Inflammatory macrophage treated with lipopolysaccharide for 4 hours (primary cell): ENCODE measurements at regions not wholly inside any gene's neighbourhood (a gene's known extent, or its start where the extent isn't known, plus 50 kb on each side); places are given as distances from the start of the nearest gene placed in this dataset.

ENCODE experiments used
- DNase-seq: peaks from one replicate; pipeline ENCODE4 v3.0.0-alpha.2; 2020

DNA sequence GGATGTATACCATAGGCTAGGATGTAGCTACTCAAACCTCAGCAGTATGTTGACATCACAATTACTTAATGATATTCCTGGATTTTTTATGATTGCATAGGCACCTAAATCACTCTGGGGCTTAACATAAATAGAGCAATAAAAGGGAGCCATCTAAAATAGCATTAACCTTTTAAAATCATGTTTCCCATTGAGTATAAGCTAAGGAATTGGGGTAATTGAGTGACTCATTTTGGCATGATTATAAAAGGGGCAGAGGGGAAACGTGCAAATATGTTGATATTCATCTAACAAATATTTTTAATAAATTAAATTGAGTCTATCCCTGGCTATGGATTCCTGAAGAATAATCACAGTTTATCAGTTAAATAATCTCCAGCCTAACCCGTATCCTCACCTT, 74.0 kb upstream of the ADGRF1 start:
- DNase-seq = no peak

DNA sequence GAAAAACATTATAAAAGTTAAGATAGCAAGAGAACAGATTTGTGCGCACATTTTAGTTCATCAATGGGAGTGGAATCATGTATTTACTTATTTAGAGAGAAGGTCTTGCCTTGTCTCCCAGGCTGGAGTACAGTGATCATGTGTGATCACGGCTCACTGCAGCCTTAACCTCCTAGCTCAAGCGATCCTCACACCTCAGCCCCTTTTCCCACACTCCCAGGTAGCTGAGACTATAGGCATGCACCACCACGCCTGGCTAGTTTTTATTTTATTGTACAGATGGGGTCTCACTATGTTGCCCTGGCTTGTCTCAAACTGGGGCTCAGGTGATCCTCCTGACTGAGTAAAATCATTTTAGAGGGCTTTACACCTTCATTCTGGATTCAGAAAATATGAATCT, 72.3 kb upstream of the ADGRF1 start:
- no peak for DNase-seq

DNA sequence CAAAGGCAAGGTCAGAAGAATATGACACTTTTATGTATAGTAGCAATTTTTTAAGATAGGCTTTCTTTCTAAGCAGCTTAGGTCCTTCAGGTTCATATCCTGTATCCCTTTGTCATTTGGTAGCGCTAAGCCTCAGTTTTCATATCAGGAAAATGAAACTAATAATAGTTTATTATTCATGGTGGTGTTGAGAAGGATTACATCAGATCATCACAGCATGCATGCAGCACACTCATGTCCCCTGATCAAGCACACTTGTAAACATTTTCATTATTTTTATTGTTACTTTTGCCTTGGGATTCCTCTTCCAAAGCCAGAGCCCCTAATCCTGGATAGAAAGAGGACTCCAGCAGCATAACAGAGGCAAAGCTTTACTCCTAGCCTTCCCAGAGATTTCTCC, 70.2 kb upstream of the ADGRF1 start:
- no peak for DNase-seq

DNA sequence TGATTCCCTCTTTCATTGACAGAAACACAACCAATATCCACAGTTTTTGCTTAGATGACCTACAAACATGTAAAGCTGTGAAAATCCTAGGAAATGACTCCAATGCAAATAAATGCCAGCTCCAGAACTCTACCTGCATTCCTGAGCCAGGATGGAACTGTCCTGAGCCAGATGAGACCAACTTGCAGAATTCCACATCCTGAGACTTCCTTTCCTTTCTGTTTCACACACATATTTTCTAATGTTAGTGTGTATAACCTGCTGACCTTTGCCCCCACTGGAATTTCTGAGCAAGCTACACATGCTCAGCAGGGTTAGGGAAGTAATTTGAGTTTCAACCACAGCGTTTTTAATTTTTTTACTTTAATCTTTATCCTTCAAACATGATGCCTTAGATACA, 69.6 kb upstream of the ADGRF1 start:
- peak; percentile 19 for DNase-seq

DNA sequence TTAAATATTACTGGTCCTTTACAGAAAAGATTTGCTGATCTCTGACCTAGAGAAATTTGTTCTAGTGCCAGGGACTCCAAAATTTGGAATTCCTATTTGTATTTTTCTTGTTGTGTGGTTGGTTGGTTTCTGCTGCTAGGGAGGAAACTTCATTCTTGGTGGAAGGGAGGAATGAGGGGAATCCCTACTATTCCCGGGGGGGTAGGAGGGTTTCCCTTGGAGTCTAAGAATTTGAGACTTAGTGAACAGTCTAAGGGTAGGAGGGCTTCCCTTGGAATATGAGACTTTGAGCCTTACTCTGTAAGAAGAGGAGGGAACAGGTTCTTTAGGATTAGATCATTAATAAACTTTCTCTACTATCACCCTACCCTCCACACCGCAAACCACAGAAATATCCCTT, 67.1 kb upstream of the ADGRF1 start:
- DNase-seq = no peak

DNA sequence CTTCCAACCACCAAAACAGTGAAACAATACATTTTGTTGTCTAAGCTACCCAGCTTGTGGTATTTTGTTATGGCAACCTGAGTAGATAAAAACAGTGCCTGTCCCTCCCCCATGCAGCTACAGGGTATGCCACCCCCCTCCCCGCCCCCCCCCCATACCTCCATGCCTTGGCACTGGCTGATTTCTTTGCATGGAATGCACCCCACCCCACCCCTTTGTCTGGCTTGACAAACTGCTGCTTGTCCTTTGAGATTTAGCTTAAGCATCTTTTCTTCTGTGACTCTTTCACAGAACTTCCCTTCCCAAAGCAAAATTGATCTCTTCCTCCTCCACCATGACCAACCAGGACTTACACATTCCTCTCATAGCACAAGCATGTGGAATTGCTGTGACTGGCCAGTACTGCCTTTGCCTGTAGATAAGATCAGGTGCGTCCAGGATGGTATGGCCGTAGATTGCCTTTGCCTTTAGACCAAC, 64.6 kb upstream of the ADGRF1 start:
- no peak for DNase-seq

DNA sequence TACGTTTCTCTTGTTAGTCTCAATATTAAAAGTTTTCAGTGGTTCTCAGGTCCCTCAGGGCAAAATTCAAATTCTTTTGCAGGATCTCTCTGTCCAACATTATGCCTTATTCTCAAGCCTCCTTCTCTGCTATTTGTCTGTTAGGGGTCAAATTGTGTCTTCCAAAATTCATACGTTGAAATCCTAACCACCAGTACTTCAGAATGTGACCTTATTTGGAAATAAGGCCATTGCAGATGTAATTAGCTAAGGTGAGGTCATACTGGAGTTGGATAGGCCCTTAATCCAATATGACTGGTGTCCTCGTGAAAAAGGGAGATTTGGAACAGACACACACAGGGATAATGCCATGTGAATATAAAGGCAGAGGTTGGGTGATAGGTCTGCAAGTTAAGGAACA, 64.1 kb upstream of the ADGRF1 start:
- no peak for DNase-seq

DNA sequence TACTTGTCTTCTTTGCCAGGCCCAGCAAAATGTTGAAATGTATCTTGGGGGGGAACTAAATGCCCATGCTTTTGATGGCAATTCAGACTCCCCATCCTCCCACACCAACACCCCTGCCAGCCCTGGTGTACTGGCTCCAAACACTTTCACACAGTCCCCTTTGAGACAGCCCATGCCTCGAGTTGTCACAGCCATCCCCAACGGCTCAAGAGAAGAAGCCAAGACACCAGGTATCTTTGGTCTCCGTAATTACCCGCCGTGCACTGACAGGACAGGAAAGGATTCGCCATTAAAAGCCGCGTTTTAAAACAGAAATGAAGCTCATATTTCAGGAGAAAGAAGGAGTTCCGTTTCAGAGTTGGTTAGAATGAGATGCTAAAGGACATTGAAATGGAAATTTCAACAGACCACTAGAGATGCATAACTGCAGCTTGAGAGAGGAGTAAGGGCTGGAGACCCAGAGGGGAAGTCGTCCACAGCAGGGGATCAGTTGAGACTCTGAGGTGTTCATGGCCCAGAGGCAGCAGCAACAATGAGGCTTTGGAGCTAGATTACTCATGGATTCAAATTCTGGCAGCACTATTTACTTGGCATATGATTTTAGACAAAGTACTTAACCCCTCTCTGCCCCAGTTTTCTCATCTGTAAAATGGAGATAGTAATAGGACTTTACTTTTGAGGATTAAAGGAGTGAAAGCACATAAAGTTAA, 63.5 kb upstream of the ADGRF1 start:
- DNase-seq = no peak

DNA sequence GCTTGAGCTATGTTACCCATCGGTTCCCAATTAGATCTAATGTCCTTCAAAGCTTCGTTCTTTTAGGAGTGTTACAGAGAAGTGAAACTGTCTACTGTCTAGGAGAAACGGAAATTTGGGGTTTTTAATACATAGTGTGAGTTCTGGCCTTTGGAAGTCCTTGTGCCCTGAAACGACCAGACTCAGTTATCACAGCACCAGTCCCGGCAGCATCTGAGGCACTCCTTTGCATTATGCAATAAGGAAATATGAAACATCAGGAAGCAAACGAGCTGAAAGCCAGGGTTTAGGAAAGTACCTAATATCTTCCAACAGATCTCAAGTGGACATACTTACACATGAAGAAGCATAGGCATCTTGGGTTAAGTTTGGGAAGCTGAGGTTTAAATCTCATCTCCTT, 61.8 kb upstream of the ADGRF1 start:
- peak; percentile 67 for DNase-seq

DNA sequence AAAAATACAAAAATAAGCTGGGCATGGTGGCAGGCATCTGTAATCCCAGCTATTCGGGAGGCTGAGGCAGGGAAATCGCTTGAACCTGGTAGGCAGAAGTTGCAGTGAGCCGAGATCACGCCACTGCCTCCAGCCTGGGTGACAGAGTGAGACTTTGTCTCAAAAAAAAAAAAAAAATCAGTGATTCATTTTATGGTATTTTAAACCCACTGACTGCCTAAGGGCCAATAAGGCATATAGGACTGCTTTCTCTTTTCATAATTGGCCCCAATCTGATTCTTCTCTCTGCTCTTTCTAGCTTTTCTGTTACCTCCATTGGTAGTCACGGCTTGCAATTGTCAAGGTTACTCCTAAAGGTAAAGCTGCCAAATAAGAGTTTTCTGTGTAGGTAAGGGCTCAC, 60.2 kb upstream of the ADGRF1 start:
- no peak for DNase-seq

DNA sequence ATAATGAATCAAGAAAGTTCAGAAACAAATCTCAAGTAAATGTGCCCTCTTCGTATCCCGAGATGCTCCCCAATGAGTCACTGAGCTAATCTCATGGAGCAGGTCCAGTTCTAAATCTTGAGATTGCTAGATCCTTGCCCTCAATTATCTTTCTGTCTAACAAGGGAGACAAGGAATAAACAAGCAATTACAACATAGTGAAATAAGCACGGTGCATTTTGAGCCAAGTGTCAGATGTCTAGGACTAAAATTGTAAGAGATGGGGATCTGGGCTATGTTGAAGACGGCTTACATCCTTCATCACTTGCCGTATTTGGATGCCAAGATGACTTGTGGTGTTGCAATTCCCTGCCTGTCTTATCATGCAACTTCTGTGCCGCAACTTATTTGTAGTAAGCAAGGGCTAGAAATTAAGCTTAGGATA, 56.5 kb upstream of the ADGRF1 start:
- no peak for DNase-seq

DNA sequence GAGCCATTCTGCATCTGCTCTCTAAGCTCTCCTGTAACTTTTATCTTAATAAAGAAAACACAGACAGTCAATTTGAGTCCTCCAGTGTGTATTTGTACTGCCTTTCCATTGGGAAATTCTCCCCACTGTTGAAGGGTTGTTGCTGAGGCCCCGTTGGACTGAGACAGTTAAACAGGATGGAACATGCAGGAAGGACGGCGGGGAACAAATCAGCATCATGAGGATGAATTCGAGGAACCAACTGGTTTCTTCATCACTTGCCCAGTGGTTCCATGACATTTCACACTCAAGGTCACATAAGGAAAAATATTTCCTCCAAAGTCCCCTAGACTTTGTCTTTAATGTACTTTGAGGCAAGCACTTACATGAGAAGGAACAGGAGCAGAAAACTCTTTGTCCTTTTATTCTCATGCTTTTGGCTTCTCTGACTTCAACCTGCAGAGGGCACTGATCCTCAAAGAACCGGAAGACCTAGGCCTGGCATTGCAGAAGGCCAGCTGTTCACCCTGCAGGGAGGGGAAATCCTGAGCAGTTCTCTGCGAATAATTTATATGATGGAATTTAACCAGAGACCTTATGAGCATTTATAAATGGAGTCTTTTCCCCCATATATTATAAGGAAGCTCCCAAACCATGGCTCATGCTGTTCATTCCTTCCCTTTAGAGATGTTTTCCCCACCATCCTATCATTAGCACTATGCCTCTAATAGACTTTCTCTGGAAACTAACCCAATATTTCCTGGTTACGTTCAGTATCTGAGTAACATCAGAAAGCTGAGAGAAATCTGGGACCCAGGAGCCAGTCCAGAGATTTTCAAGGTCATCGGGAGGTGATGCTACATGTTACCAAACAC, 55.2 kb upstream of the ADGRF1 start:
- DNase-seq = peak; percentile 82

DNA sequence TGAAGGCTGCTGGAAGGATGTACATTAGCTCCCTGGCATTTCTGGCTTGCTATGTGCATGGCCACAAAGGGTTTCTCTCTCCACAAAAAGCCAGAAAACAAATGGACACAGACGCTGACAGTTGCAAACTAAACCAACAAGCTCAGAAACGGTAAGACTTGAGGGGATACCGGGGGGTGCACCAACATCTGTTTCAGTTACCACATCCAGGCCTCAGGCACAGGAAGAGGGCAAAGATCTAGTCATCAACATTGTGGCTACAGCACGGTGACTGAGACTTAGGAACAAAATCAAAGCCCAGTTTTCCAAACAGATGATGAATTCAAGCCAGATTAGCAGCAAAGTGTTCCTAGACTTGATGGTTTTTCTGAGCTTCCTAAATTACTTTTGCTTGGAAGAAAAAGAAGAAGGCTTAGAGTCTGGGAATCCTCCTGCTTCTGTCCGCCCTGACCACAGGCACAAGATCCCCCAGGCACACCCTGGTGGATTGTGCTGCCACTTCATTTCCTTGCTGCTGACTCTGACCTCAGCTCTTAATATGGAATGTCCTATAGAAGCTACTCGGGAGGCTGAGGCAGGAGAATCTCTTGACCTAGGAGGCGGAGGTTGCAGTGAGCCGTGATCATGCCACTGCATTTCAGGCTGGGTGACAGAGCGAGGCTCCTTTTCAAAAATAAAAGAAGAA, 54.2 kb upstream of the ADGRF1 start:
- no peak for DNase-seq

DNA sequence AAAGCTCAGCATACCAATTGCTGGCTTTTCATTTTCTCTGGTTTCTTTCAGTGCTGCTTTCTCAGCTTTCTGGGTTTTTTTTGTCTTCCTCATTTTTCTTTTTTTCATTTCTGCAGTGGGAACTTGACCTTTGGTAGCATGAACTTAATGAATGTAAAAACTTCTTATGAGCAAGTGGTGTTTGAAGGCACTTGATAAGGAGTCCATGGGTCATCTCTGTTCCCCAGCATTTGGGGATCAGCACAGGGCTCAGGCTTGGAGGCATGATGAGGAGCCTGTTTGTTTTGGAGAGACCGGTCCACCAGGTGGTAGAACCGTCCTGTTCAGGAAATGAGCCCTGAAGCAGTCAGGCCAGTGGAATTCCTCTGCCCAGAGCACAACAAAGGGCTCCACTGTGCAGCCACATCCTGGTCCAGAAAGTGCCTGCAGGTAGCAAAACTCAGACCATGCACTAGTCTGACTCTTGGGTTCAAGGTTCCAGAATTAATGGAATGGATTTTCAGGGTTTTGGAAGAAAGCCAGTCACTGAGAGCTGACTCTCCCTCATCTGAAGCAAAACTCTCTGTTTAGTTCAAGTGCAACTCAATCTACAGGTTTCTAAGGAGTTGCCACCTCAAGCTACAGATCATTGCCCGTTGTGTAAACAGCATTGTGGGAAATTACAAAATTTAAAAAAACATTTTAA, 52.3 kb upstream of the ADGRF1 start:
- peak; percentile 59 for DNase-seq

DNA sequence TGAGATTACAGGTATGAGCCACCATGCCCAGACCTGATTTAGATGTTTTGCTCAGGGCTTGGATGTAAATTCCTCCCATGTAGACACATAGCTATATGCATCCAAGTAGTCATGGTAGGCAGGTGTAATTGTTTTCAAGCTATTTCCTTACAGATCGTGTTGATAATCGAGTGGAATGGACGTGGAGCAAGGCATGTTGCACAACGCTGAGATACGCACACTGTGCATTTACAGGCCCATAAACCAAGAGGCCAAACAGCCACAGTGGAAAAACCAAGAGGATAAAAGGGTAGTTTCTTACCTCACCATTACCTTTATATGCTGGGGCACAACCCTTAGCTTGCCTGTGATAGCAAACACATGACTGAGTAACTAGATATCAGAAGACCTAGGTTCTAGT, 51.0 kb upstream of the ADGRF1 start:
- DNase-seq = no peak

DNA sequence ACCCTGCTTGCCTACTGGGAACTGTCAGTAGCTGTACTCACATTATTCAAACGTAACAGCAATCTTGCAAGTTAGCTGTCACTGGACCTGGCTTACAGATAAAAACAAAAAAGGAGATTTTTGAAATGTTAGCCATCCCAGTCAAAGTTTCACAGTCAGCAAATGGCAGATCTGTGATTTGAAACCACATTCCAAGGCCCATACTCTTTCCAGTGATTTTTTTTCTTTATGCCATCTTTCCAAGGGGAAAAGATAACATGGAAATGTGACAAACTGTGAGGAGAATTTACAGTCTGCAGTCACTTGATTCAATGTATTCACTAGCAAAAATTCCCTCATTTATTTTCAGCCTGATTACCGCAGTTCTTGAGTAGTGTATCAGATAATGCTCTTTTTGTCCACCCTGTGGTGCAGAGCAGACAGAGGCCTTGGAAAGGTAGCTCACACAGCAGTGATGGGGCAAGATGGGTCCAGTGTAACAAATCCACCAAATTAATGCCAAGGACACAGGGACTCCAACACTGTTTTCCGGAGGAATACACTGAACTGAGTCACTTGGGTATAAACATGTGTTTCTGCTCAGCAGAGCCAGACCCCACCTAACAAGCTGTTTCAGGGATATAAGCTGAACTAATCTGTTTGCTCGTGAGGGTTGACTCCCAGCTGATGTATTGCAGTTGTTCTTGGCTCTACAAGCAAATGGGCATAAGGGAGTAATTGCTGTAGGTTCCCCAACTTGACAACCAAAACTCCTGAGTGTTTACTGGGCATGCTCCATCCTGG, 49.9 kb upstream of the ADGRF1 start:
- no peak for DNase-seq
